ENCODE measurements at regions not wholly inside any gene's neighbourhood (a gene's known extent, or its start where the extent isn't known, plus 50 kb on each side); places are given as distances from the start of the nearest gene placed in this dataset.
"Not testable (repeated sequence)": the region's sequence is repeated elsewhere in the genome, so short reads cannot be mapped to it uniquely, and the experiment has no call there.

DNA sequence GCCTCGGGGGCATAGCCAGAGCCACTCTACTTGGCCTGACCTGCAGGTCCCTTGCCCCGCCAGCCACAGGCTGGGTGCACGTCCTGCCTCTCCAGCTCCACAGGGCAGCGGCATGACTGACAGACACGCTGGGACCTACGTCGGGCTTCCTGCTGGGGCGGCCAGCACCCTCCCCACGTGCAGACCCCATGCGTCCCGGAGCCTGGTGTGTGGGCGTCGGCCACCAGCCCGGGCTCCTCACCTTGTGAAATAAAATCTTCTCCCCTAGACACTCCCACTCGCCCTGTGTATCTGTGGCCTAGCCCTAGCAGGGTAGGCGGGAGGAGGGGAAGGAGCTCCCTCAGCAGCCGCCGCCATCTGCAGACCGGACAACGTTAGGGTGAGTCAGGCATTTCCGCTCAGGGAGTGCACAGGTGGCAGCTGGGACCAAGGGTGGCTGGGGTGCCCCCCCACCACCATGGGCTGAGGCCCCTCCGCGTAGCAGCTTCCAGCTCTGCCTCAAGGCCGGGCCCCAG lies 119.5 kb downstream of the IGLL1 start:
- peak in 1 of 3 donors; percentile 14 for DNase-seq

DNA sequence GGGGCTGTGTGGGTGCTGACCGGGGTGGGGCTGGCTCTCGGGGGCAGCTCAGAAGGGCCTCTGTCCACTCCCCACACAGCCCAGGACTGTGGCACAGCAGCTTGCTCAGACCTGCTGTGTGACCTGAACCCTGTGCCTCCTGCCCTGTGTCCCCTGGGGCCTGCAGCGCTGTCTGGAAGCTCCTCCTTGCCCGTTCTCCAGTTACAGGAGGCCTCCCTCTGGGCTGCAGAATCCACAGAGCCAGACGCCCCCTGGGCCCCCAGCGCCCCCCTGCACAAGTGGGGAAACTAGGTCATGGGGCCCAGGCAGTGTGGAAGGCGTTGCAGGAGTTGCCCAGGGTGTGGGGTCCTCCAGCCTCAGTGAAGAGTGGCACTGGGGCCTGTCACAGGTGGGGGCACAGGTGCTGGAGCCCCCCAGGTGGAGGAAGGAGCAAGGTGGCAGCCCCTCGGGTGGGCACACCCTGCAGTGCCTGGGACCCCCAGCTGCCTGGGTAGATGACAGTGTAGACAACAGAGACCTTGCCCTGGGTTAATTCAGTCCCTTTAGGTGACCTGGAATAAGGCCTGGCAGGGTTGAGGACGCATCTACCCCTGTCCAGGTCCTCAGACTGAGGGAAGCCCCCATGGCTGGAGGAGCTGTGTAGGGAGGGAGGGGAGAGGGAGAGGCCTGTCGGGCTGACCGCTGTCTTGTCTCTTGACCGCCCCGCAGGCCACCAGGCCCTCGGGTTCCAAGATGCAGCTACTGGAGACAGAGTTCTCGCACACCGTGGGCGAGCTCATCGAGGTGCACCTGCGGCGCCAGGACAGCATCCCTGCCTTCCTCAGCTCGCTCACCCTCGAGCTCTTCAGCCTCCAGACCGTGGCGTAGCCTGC lies 120.2 kb downstream of the IGLL1 start:
- not testable (repeated sequence) for DNase-seq

DNA sequence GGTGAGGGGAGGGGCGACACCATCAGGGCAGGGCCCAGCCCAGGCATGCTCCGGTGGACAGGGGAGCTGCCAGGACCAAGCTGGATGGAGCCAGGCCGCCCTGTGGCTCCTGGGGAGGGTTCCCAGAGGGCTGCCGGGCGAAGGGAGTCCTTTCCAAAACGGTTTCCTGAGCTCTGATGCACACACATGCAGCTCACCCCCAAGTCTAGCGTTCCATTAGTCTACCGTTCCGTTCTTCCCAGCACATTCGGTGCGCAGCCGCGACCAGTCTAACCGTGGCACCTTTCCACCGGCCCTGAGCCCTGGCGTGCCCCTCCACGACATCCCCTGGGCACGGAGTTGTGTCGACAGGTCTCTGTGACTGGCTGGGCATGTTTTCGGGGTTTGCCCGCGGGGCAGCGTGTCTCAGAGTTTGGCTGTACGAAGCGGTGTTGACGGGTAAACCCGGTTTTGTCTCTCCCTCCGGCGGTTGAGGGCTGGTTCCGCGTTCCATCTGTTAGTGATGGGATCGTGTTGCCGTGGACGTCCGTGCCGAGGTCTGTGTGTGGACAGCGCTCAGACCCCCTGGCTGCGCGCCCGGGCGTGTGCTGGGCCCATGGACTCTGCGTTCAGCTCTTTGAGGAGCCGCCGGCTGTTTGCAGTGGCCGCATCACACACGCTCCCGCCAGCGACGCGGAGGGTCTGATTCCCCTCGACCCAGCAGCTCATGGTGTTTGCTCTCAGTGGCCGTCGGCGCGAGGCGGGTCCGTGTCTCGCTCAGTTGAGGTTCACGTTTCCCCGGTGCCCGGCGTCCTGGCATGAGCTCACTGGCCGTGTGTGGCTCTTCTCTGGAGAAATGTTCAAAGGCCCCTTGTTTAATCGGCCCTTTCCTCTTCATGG lies 121.2 kb downstream of the IGLL1 start:
- no peak for DNase-seq

DNA sequence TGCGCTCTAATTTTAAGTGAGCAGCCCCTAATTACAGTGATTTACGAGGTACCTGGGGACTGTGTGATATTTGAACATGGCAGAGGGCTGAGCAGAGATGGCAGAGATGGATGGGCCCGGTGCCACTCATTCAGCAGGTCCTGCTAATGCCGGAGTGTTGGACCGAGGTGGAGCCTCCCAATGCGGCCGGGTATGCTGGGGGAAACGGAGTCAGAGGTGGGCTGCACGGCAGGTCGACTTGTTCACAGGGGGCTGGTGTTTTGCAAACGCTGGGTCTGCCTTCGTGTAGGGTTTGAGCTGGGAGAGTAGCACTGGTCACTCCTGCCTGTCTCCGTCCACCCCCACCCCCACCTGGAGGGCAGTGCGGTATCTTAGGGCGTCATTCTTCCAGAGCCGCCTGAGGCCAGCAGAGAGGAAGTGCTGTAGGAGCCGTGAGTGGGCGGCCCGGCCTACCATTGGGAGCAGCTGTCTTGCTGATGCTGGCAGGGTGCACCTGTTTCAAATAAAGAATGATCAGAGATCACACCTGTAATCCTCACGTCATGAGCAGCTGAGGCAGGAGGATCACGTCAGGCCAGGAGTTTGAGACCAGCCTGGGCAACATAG lies 122.6 kb downstream of the IGLL1 start:
- DNase-seq = peak in 2 of 3 donors; percentile 20 to 47

DNA sequence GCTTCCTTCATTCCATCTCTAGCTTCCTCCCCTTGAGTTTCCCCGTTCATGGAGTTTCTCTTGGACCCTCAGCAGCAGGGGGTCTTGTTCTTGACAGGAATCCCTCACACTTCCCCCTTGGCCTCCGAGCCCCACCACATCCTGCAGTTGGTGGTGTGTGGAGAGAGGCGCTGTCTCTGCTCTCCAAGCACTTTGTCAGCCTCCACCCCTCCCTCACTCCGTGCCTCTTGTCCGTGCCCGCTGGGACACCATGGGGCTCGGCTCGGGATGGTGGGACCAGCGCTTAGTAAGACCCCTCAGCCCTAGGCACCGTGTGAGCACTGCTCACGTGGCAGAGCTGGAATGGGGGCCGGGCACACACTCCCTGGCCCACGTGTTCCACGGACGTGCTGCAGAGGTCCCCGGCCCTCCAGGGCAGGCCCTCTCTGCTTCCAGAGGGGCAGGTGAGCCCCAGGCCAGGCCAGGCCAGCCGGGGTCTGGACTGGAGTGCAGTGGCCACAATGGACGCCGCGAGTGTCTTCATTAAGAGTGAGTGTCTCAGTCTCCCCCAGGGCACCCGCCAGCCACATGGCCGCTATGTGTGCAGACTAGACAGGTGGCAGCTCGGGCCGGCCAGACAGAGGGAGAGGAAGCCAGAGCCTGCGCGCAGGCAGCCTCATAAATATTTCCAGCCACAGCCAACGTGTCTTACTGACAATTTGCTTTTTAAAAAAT lies 123.3 kb downstream of the IGLL1 start:
- DNase-seq = not testable (repeated sequence)

DNA sequence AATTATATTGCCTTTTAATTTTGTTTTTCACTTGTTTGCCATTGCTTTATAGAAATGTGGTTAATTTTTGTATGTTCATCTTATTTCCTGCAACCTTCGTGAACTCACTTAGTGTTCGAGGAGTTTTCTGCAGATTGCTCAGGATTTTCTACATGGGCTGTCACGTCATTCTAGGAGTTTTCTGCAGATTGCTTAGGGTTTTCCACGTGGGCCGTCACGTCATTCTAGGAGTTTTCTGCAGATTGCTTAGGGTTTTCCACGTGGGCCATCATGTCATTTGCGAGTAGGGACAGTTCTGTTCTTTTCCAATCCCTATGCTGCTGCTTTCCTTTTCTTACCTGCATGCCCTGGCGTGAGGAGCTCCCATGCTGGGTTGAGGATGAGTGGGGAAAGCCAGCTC lies 125.7 kb downstream of the IGLL1 start:
- DNase-seq = not testable (repeated sequence)

DNA sequence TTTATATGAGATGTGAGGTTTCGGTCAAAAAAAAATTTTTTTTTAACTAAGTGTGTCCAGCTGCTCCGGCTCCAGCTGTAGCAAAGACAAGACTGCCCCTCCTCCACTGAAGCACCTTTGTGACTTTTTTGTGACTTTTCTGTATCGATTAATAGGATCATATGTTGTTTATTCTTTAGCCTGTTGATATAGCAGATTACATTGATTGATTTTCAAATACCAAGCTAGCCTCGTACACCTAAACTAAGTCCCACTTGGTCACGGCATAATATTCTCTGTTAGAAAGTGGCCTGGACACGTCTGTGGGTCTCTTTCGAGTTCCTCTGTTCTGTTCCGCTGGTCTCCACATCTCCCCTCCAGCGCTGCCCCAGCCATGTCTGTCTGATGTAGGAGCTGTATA lies 126.8 kb downstream of the IGLL1 start:
- no peak for DNase-seq

DNA sequence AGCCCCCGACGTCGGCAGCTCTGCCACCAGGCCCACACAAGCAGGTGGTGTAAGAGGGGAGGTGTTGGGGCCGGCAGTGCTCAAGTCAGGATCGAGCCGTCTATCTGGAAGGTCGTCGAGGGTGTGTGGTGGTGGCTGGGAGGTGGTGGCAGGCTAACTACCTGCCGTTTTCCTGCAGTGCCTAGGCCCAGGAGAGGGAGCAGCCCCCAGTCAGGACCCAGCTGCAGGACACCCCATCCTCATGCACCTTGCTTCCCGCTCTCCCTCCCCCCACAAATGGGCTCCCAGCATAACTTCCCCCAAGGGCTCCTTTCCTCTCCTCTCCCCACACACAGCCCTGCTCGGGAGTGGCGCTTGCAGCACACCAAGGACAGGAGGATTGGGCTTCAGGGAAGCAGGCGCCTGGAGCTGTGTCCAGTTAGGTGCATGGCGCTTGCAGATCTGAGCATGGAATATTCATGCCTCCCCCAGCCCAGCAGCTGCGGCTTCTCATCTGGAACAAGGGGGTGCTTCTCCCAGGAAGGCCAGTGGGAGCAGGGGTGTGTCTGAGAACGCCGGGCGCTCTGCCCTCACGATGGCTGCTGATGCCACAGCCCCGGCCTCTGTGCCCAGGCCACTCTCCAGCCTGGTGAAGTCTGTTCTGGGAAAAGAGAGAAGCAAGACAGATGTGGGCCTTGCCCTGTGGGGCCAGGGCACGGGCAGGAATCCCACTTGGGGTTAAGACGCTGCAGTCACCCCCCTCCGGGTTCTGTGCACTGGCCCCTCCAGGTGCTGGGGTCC lies 127.7 kb downstream of the IGLL1 start:
- DNase-seq = no peak

DNA sequence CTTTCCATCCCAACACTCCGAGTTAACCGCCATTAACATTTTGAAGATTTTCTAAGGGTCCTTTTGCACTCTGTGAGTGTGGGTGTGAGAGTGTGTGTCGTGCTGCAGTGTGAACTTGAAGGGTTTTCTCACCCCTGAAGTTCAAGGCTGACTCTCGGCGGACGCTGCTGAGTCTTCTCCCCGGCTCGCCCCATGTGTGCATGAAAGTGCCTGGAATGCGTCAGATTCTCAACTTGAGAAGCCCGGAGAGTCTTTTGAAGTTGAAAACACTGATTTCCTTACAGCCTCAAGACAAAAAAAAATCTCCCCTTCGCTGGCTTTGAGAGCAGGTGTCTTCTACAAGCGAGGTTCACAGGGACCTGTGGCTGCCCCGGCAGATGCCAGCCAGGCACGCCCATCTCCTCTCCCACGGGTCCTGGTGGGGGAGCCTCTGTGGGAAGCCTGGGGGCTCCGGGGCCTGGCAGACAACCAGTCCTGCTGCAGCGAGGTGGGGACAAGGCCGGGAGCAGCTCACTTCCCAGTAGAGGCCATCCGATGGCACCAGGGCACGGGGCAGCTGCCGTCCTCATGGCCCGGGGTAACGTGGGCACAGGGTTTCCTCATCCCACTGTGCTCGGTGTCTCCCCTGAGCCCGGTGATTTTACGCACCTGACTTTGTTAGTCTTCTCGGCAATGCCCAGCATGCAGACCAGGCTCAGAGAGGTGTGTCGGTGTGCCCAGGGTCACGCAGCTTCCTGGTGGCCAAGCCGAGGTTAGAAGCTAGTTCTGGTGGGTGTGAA lies 128.4 kb downstream of the IGLL1 start:
- DNase-seq = not testable (repeated sequence)

DNA sequence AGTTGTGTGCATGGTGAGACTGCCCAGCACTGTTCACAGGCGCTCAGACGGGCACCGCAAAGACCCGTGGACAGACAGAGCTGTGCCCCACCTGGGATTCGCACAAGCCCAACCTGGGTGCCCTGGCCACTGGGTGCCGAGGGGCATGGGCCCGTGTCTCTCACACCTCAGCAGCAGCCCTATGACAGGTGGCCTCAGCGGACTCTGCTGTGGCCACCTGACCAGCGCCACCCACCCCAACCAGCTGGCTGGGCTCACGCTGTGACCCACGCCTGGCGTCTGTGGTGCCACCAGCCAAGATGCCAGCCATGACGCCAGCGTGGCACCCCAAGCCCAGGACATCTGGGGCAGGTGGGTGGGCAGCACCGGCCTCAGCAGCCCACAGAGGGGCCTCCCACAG lies 129.3 kb downstream of the IGLL1 start:
- DNase-seq = not testable (repeated sequence)

DNA sequence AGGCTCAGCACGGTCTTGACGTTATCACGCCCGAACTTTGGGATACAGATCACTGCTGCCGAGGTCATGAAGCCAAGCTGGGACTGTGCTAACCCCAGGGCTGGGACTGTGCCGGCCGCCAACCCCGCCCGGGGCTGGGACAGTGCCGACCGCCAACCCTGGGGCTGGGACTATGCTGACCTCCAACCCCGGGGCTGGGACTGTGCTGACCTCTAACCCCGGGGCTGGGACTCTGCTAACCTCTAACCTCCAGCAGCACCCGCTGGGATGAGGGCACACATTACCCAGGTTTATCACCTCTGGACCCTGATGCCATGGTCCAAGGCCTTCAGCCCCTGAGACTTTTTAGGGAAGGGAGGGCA lies 129.7 kb downstream of the IGLL1 start:
- no peak for DNase-seq

DNA sequence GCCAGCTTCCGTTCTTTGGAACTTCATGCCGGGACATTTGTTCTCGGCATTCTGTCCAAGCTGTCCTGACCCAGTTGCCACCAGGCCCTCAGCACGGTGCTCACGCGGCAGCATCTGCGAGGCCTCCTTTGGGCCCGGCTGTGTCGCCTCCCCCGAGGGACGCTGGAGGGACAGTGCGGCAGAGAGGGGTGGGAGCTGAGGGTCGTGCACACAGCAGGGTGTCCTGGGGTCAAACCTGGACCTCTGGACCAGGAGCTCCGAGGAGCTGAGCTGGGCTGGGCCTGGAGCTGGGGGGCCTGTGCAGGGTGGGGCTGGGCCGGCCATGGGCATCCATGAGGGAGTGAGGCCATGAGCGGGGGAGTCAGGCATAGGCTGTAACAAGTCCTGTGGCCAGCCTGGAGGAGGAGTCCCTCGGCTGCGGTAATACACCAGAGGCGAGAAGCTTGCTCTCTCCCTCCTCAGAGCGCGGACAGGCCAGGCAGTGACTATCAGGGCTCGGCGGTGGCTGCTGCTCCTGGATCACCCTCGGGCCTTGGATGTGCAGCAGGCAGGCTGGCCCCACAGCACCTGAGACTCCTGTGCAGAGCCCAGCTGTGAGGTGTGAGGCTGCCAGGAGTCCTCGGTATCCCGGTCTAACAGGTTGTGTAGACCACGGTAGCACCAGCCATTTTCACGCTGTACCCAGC lies 130.2 kb downstream of the IGLL1 start:
- not testable (repeated sequence) for DNase-seq

DNA sequence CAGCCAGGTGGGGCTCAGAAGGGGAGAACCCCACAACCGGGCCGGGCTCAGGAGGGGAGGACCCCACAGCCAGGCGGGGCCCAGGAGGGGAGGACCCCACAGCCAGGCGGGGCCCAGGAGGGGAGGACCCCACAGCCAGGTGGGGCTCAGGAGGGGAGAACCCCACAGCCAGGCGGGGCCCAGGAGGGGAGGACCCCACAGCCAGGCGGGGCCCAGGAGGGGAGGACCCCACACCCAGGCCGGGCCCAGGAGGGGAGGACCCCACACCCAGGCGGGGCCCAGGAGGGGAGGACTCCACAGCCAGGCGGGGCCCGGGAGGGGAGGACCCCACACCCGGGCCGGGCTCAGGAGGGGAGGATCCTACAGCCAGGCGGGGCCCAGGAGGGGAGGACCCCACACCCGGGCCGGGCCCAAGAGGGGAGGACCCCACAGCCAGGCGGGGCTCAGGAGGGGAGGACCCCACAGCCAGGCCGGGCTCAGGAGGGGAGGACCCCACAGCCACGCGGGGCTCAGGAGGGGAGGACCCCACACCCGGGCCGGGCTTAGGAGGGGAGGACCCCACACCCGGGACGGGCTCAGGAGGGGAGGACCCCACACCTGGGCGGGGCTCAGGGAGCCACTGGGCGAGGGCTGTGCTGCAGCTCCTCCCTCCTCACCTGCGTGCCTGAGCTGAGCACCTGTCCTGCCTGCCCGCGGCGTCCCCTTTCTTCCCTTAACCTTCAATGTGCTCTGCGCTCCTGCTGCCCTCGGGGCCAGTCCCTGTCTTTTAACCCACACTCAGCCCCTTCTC lies 131.4 kb downstream of the IGLL1 start:
- DNase-seq = not testable (repeated sequence)

DNA sequence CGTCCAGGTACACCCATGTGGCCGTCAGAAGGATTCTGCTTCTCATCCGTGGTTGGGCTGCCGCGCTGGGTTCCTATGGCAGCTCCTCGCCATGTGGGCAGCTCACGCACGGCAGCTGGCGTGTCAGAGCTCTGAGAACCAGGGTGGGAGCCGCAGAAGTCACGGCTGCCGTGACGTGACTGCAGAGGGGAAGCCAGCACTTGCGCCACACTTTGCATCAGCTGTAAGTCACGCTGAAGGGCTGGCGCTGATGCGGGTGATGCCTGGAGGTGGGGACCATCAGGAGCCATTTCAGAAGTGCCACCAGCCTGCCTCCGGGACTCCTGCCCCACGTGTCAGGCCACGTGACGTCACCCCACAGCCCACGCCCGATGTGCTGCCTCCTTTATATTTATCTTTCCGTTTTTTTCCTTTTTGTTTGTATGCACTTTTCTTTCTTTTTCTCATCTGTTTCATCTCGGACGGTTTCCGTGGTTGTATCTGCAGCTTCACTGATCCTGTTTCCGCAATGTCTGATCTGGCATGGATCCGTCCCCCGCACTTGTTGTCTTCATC lies 133.2 kb downstream of the IGLL1 start:
- DNase-seq = no peak

DNA sequence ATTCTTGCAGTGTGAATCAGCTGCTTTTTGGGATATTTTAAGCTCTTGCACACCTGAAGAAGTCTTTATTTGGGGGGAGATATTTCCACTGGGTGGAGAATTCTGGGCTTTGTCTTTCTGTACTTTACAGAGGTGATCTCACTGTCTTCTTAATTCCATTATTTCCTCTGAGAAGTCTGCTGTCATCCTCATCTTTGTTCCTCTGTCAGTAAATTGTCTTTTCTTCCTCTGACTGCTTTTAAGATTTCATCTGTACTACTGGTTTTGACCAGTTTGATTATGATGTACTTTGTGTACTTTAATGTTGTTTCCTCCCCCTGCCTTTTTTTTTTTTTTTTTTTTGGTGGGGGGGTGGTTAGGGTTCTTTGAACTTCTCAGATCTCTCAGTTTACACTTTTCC lies 133.9 kb downstream of the IGLL1 start:
- DNase-seq = not testable (repeated sequence)

DNA sequence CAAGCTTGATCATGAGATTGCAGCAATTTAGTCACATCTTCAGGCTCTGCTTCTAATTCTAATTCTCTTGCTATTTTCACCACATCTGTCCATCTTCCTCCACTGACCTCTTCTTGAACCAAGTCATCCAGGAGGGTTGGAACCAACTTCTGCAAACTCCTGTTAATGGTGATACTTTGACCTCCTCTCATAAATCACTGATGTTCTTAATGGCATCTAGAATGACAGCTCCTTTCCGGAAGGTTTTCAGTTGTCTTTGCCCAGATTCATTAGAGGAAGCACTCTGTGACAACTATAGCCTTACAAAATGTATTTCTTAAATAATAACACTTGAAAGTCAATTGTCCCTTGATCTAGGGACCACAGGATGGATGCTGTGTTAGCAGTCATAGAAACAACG lies 136.2 kb downstream of the IGLL1 start:
- DNase-seq = not testable (repeated sequence)

DNA sequence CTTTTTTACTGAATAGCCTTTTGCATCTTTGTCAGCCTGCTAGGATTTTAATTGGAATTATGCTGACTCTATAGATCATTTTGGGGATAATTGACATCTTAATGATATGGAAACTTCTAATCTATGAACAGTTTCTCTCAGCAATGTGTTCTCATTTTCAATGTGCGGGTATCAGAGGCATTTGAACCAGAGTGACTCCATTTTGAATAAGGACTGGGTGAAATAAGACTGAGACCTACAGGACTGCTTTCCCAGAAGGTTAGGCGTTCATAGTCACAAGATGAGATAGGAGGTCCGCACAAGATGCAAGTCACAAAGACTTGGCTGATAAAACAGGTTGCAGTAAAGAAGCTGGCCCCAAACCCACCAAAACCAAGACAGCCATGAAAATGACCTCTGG lies 140.5 kb downstream of the IGLL1 start:
- not testable (repeated sequence) for DNase-seq

DNA sequence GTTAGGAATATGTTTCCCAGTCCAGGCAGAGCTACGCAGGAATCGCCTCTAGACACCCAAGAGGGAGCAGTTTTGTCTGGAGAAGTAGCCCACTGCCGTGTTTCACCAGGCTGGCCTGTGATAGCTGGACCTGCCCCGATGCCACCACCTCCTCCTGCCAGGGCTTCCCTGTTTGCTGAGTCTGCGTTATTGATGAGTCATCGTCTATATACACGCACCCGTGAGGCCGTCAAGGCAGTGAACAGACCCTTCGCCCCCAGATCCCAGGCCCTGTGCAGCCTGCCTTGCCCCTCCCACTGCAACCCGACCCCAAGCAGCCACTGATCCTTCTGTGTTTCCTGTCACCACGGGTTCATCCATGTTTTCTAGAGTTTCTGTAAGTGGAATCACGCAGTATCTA lies 141.9 kb downstream of the IGLL1 start:
- DNase-seq = no peak

DNA sequence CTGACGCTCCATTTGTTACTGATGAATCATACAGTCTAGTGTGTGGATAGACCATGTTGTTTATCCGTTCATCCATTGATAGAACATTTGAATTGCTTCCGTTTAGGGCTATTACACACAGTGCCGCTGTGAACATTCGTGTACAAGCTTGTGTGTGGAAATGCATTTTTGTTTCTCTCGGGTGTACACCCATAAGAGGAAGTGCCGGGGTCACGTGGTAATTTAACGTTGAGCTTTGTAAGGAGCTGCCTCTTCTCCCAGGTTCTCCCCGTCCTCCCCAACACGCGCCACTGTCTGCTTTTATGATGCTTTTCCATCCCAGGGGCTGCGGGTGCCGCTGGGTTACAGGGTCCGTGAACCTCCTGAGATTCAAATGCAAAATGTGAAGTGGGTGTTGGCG lies 142.3 kb downstream of the IGLL1 start:
- DNase-seq = peak in 1 of 3 donors; percentile 19

Data from suppressor macrophage treated with lipopolysaccharide for 1 hour (primary cell).